IMR-90 (cell line): ENCODE measurements at regions not wholly inside any gene's neighbourhood (a gene's known extent, or its start where the extent isn't known, plus 50 kb on each side); places are given as distances from the start of the nearest gene placed in this dataset.

Source experiments
- ATAC-seq: fragments of 200-7000 bp; cut with Tn5 transposase; 2 replicates; pipeline ENCODE4 v1.9.1; 2020; ENCODE audit warnings: low read depth, mild to moderate bottlenecking, moderate library complexity
- BruUV-seq: library from RNA; stranded (reverse); fragments of 400-500 nt; replicated peaks from 2 replicates; lab custom pipeline; 2021; lab: Mats Ljungman, UMichigan
- CTCF ChIA-PET: fragments of 300-600 bp; formaldehyde crosslinking; extraction: SDS; loops from one replicate; lab custom pipeline; 2021; ENCODE audit warnings: antibody characterized with exemption; lab: Yijun Ruan, JAX
- POLR2A ChIA-PET: fragments of 300-600 bp; sonication (Branson Sonifier 250); formaldehyde crosslinking; loops from one replicate; lab custom pipeline; 2022; ENCODE audit warnings: antibody characterized with exemption; ENCODE audit not compliant: unreplicated experiment; lab: Charles Lee
- DNase-seq: peaks from one replicate; pipeline ENCODE4 v3.0.0; 2013
- H2AFZ ChIP-seq: replicated peaks from 2 replicates; pipeline ENCODE3; 2013; ENCODE audit warnings: low read length, mild to moderate bottlenecking; ENCODE audit not compliant: poor library complexity
- H2AK5ac ChIP-seq: 2 replicates; pipeline ENCODE4 v1.6.1; 2013; ENCODE audit warnings: low read depth, low read length, inconsistent platforms
- H2AK9ac ChIP-seq: replicated peaks from 2 replicates; pipeline ENCODE3; 2013; ENCODE audit warnings: mild to moderate bottlenecking, low read depth, low read length, moderate library complexity; ENCODE audit not compliant: poor library complexity
- H2BK120ac ChIP-seq: 2 replicates; pipeline ENCODE4 v1.6.1; 2013; ENCODE audit warnings: low read depth, low read length, inconsistent platforms
- H2BK15ac ChIP-seq: 3 replicates; pipeline ENCODE4 v1.6.1; 2013; ENCODE audit warnings: low read depth, low read length, inconsistent platforms
- H2BK20ac ChIP-seq: 2 replicates; pipeline ENCODE4 v1.6.1; 2013; ENCODE audit warnings: low read depth, mild to moderate bottlenecking, inconsistent platforms, low read length, moderate library complexity
- H2BK5ac ChIP-seq: 2 replicates; pipeline ENCODE4 v1.6.1; 2013; ENCODE audit warnings: mild to moderate bottlenecking, low read depth, low read length, inconsistent platforms; ENCODE audit not compliant: poor library complexity, severe bottlenecking
- H3K14ac ChIP-seq: replicated peaks from 2 replicates; pipeline ENCODE4 v1.6.1; 2013; ENCODE audit warnings: low read depth, low read length, inconsistent platforms
- H3K18ac ChIP-seq: 2 replicates; pipeline ENCODE4 v1.6.1; 2013; ENCODE audit warnings: low read depth, low read length, control low read depth
- H3K23ac ChIP-seq: 2 replicates; pipeline ENCODE4 v1.6.1; 2013; ENCODE audit warnings: low read depth, low read length, inconsistent platforms
- H3K27ac ChIP-seq: 2 replicates; pipeline ENCODE4 v1.5.1; 2013; ENCODE audit warnings: mild to moderate bottlenecking, control low read depth, low read length; ENCODE audit not compliant: insufficient read depth
- H3K27me3 ChIP-seq: 2 replicates; pipeline ENCODE4 v1.6.1; 2013; ENCODE audit warnings: low read length; ENCODE audit not compliant: control insufficient read depth, insufficient read depth
- H3K36me3 ChIP-seq: 2 replicates; pipeline ENCODE4 v1.6.1; 2013; ENCODE audit warnings: low read length, mixed read lengths; ENCODE audit not compliant: control insufficient read depth, insufficient read depth
- H3K4ac ChIP-seq: 2 replicates; pipeline ENCODE4 v1.6.1; 2013; ENCODE audit warnings: low read depth, low read length, inconsistent platforms
- H3K4me1 ChIP-seq: 2 replicates; pipeline ENCODE4 v1.6.1; 2013; ENCODE audit warnings: low read length, mixed read lengths; ENCODE audit not compliant: control insufficient read depth, insufficient read depth
- H3K4me2 ChIP-seq: 2 replicates; pipeline ENCODE4 v1.6.1; 2013; ENCODE audit warnings: low read depth, mild to moderate bottlenecking, control low read depth, low read length, moderate library complexity
- H3K4me3 ChIP-seq: 2 replicates; pipeline ENCODE4 v1.5.1; 2013; ENCODE audit warnings: low read depth, mild to moderate bottlenecking, control low read depth, low read length, moderate library complexity; ENCODE audit not compliant: insufficient read depth
- H3K56ac ChIP-seq: 2 replicates; pipeline ENCODE4 v1.6.1; 2013; ENCODE audit warnings: low read length, inconsistent platforms; ENCODE audit not compliant: insufficient read depth; ENCODE audit errors: extremely low read depth
- H3K79me1 ChIP-seq, 2 experiments: 2 replicates each; pipeline ENCODE4 v1.6.1; 2013; ENCODE audit warnings: low read length in 2 of 2, inconsistent platforms in 1 of 2, low read depth in 1 of 2
- H3K9ac ChIP-seq: 2 replicates; pipeline ENCODE4 v1.6.1; 2013; ENCODE audit warnings: low read depth, low read length, control low read depth
- H3K9me1 ChIP-seq: 2 replicates; pipeline ENCODE4 v1.6.1; 2013; ENCODE audit warnings: low read length, inconsistent platforms; ENCODE audit not compliant: insufficient read depth
- H3K9me3 ChIP-seq: 2 replicates; pipeline ENCODE4 v1.6.1; 2013; ENCODE audit warnings: low read length; ENCODE audit not compliant: control insufficient read depth, insufficient read depth
- H4K20me1 ChIP-seq: 2 replicates; pipeline ENCODE4 v1.6.1; 2013; ENCODE audit warnings: low read length, inconsistent platforms; ENCODE audit not compliant: insufficient read depth
- H4K5ac ChIP-seq: 2 replicates; pipeline ENCODE4 v1.6.1; 2013; ENCODE audit warnings: mild to moderate bottlenecking, low read depth, low read length, control low read depth
- H4K8ac ChIP-seq, 2 experiments: 2 replicates each; pipeline ENCODE4 v1.6.1; 2013; ENCODE audit warnings: low read depth in 2 of 2, low read length in 2 of 2, control low read depth in 1 of 2, inconsistent platforms in 1 of 2
- H4K91ac ChIP-seq: 2 replicates; pipeline ENCODE4 v1.6.1; 2013; ENCODE audit warnings: low read depth, low read length, inconsistent platforms; ENCODE audit not compliant: insufficient read depth
- CEBPB ChIP-seq: IDR thresholded peaks from 2 replicates; pipeline ENCODE4 v1.6.1; 2012; ENCODE audit warnings: low read depth, low read length, improper control_type of control experiment
- CHD1 ChIP-seq: IDR thresholded peaks from 2 replicates; pipeline ENCODE4 v1.6.1; 2012; ENCODE audit warnings: low read depth, low read length, improper control_type of control experiment
- CTCF ChIP-seq: conservative IDR thresholded peaks from 2 replicates; pipeline ENCODE4 v1.5.1; 2012; ENCODE audit warnings: mild to moderate bottlenecking, low read depth, low read length, improper control_type of control experiment
- ELK1 ChIP-seq: fragments of 150-350 bp; IDR thresholded peaks from 2 replicates; pipeline ENCODE4 v1.6.1; 2016; ENCODE audit warnings: low read depth, mild to moderate bottlenecking, low read length, moderate library complexity, borderline replicate concordance
- MAFK ChIP-seq: IDR thresholded peaks from 2 replicates; pipeline ENCODE4 v1.6.1; 2012; ENCODE audit warnings: low read depth, low read length, improper control_type of control experiment
- RFX5 ChIP-seq: IDR thresholded peaks from 2 replicates; pipeline ENCODE4 v1.8.0; 2012; ENCODE audit warnings: low read depth, mild to moderate bottlenecking, low read length, moderate library complexity
- SMC3 ChIP-seq: fragments of 150-350 bp; IDR thresholded peaks from 2 replicates; pipeline ENCODE4 v1.6.1; 2016; ENCODE audit warnings: low read depth, mild to moderate bottlenecking, antibody characterized with exemption, low read length, moderate library complexity
- WGBS, 2 experiments: methylation state at CpG; one replicate each; pipeline versions ENCODE4 v1.1.5 to v1.1.7; 2013; ENCODE audit warnings: missing lambda C conversion rate in 2 of 2; ENCODE audit not compliant: insufficient read length in 1 of 2; ENCODE audit errors: extremely low coverage in 2 of 2; 5-methylcytosine and 5-hydroxymethylcytosine counted together
- dilution Hi-C: fragments of 300-500 bp; cut with HindIII; formaldehyde crosslinking; loops from one replicate; pipeline ENCODE4 v1.14.3; 2018; ENCODE audit warnings: low sequenced_read_pairs; ENCODE audit not compliant: unreplicated experiment
- in situ Hi-C: fragments of 300-500 bp; cut with MboI; formaldehyde crosslinking; loops from 3 replicates; pipeline ENCODE4 v1.14.3; 2019; ENCODE audit warnings: low sequenced_read_pairs, inconsistent platforms, mixed read lengths
- intact Hi-C: fragments of 100-400 bp; cut with micrococcal nuclease; formaldehyde crosslinking; loops from 2 replicates; pipeline ENCODE4 v1.10.0; 2022

GRCh38 chr4:147136751-147137150, 191.1 kb upstream of the TTC29 start:
- Histone ChIP-seq H3K4me3 (no peak overlapping the region), H2BK120ac (peak overlapping the region; percentile 41; the same call in 1 of the 2 replicates), H3K79me1 (no peaks in the 10 kb centered on the region), H2BK5ac (no peak overlapping the region), H3K18ac (peak overlapping the region; percentile 48), H3K23ac (no peak overlapping the region), H3K56ac (no peak overlapping the region), H3K4me1 (peaks cover 12% of the 10 kb centered on the region), H3K27ac (peak overlapping the region; percentile 10; the same call in 1 of the 2 replicates), H2BK15ac (no peak overlapping the region), H4K91ac (no peak overlapping the region), H2BK20ac (0 out of 2 replicates have a peak overlapping the region, but pooled peaks have one; percentile 41), H4K8ac (0 out of 4 replicates have a peak overlapping the region, but pooled peaks of 1 of the 2 experiments have one; percentile 0), H3K9me1 (0 out of 2 replicates have a peak, but pooled peaks cover 3% of the 10 kb centered on the region), H4K5ac (peak overlapping the region; percentile 40), H4K20me1 (no peaks in the 10 kb centered on the region), H2AFZ (no peak overlapping the region), H3K27me3 (no peaks in the 10 kb centered on the region), H3K14ac (0 out of 2 replicates have a peak overlapping the region, but pooled peaks have one; percentile 18), H3K36me3 (no peaks in the 10 kb centered on the region), H3K9ac (no peak overlapping the region), H3K4ac (0 out of 2 replicates have a peak overlapping the region, but pooled peaks have one; percentile 15), H2AK9ac (no peak overlapping the region), H2AK5ac (no peak overlapping the region), H3K9me3 (no peaks in the 10 kb centered on the region), H3K4me2 (no peak overlapping the region)
- dilution Hi-C loops (no loop called here), intact Hi-C loops (loop anchor here (10.0 kb wide), 1 partner anchor 728 kb away; no protein-coding TSS in a partner anchor), in situ Hi-C loops (no loop called here)
- no peak for ATAC-seq
- ChIA-PET CTCF (interaction anchor here (0.9 kb wide), 1 partner anchor 10 kb away, joined by 3 read pairs; no protein-coding TSS in a partner anchor), POLR2A (no interaction called here)
- DNase-seq, result no peak
- BruUV-seq, result no TSS peak
- WGBS, 2 experiments, result 60% methylated on average over 1 of the region's 5 CpGs; no CpG with 5 or more reads in 1 of the 2 experiments
- TF ChIP-seq CEBPB (no peak), MAFK (no peak), RFX5 (no peak), CHD1 (no peak), ELK1 (no peak), CTCF (no peak), SMC3 (no peak)
